Colon (tissue), 2 donors: ENCODE measurements at regions not wholly inside any gene's neighbourhood (a gene's known extent, or its start where the extent isn't known, plus 50 kb on each side); places are given as distances from the start of the nearest gene placed in this dataset.

ENCODE experiments used
- FAIRE-seq: peaks from 2 replicates; lab custom pipeline; 2012; peaks lifted over from hg19 to GRCh38; lab: Jason Lieb, UNC
- donor health status: control.
- donor health status: control.

DNA sequence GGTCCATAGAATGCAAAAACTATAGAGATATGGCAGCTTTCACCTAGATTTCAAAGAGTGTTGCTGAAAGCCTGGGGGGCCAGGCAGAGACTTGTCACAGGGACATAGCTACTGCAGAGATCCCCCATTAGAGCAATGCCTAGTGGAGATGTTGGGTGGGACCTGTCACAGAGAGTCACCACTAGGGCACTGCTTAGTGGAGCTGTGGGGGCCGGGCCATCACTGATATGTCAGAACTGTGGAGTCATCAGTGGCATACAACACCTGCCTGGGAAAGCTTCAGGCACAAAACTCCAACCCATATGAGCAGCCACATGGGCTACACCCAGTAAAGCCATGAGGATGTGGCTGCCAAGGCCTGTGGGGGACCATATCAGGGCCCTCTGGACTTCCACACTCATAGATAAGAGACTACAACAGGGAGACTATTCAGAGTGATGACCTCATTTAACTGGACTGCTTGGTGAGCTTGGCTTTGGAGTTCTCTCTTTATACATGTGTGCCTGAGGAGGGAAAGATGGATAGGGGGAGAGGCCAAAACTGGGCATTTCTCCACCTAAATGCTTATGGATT lies 176.3 kb downstream of the ZNF621 start:
- FAIRE-seq: no peak

DNA sequence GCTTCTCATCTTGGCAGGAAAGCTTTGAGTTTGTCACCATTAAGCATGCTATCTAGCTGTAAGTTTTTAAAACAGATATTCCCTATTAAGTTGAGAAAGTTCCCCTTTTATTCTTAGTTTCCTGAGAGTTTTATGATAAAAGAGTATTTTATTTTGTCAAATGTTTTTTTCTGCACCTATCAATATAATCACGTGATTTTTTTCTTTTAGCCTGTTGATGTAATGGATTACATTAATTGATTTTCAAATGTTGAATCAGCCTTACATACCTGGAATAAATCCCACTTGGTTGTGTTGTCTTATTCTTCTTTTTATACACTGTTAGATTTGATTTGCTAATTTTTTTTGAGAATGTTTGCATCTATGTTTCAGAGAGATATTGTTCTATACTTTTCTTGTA lies 179.5 kb downstream of the ZNF621 start:
- FAIRE-seq: no peak

DNA sequence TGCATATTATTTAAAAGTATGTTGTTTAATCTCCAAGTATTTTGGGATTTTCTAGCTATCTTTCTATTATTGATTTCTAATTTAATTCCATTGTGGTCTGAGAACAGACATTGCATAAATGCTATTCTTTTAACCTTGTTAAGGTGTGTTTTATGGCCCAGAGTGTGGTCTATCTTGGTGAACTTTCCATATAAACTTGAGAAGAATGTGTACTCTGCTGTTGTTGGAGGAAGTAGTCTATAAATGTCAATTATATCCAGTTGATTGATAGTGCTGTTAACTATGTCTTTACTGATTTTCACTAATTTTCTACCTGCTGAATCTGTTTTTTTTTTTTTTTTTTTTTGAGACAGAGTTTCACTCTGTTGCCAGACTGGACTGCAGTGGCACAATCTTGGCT lies 180.9 kb downstream of the ZNF621 start:
- no peak for FAIRE-seq

DNA sequence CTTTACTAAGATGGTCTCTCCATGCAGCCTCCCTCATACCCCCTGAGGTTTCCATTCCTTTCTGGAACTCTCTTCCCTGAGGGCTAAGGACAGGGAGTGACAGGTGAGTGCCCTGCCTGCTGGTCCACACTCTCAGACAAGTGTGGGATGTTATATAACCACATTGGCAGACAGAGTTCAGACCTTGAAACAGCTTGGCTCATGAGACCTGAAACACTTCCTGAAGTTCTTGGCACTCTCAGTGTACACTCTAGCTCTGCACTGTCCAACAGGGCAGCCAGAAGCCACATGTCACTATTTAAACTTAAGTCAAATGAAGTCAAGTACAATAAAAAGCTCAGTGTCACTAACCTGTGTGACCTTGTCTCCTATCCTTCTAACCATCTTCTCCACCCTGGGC lies 188.5 kb downstream of the ZNF621 start:
- FAIRE-seq: no peak

DNA sequence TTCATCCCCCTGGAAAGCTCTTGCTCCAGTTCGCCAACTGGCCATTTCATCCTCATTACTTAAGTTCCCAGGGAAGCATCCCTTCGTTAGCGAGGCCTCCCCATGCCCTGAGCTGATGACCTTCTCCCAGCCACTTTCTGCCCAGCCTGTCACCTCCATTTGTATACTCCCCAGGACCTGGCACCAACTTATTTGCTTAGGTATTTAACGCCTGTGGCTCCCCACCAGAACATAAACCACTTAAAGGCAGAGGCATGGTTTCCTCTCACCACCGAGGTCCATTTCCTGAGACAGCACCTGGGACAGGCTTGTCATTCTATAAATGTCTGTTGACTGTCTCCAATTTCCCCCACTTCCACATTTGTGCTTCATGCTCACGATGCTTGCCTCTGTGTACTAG lies 189.0 kb downstream of the ZNF621 start:
- FAIRE-seq: no peak

DNA sequence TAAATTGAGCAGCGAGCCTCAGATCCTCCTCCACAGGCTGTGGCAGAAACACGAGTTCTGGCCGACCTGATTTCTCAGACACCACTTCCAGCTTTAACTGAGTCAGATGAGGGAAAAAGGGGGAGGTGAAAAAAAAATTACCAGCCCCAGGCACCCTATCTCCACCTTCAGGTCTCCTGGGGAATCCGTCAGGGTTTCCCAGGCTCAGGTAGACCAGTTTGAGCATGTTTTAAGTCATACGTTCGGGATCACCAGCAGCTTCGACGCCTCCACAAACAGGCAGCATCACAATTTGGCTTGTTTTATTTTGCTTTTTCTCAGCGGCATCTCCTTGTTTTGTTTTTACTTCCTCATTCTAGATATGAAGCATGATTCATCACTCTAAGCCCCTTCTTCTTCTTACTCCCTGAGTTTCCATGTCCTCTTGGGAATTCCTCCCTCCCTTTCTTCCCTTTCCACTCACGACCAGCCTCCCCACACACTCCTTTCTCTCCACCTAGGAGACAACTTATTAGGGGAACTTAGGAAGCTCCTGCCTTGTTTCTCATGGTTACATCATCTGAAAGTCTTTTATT lies 190.1 kb downstream of the ZNF621 start:
- FAIRE-seq: no peak

DNA sequence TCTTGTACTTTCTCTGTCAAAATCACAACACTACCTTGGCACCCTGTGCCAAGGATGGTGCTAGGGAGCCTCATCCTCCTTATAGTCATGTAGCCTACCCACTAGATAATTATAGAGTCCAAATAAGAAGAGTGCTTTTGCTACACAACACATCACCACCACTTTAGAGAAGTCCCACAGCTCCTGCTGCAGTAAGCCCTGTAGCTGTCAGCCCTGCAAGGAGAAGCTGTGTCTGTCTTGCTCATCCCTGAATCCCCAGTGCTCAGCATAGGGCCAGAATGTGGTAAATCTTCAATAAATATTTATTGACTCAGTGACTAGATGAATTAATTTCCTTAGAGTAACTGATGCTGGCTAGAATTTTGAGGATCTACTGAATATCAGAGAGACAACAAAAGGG lies 190.8 kb downstream of the ZNF621 start:
- no peak for FAIRE-seq

DNA sequence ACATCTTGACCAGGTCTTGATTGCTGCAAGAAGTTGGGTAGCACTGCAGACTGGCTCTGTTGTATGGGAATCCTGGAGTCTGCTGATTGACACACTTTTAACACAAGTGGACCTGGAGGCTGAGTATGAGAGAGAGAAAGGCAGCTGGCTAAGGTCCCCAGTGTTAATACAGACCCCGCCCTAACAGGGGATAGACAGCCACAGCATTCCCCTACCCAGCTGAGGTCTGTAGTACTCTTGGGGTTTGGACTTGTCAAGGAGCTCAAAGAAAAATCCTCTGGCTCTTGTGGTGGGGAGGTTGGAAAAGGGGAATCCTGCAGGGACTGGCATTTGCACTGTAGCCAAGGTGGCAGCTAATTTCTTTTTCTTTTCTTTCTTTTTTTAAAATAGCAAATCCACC lies 192.7 kb downstream of the ZNF621 start:
- FAIRE-seq: no peak

DNA sequence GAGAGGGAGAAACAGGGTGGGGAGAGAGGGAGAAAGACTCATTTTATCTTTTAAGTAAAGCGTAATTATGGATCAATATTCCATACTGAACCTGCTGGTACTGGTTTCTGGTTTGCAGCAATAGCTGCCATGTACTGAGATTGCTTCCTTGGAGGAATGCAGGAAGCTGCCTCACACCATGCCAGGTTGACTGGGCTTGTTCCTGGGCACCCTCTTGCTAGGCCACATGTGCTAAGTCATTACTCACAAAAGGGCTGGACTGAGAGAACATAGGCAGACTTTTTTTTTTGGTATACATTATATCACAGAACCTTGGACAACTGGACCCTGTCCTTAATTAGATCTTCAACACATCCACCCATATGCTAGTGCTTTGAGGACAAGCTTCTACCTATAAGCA lies 193.4 kb downstream of the ZNF621 start:
- FAIRE-seq: no peak

DNA sequence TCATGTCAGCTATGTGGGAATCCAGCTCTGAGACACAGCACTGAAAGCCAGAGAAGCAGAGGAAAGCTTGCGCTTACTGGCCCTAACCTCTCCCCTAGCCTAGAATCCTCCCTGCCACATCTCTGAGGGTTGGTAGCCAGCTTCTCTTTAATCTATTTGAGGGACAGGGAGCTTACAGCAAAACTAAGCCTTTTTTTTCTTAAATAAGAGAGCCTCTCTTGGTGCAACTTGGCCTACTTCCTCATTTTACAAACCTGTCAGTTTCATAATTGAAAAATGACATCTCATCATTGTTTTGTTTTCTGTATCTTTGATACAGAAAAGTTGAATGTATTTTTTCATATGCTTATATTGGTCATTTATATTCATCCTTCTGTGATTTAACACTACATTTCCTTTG lies 193.9 kb downstream of the ZNF621 start:
- FAIRE-seq: peak; percentile 28

DNA sequence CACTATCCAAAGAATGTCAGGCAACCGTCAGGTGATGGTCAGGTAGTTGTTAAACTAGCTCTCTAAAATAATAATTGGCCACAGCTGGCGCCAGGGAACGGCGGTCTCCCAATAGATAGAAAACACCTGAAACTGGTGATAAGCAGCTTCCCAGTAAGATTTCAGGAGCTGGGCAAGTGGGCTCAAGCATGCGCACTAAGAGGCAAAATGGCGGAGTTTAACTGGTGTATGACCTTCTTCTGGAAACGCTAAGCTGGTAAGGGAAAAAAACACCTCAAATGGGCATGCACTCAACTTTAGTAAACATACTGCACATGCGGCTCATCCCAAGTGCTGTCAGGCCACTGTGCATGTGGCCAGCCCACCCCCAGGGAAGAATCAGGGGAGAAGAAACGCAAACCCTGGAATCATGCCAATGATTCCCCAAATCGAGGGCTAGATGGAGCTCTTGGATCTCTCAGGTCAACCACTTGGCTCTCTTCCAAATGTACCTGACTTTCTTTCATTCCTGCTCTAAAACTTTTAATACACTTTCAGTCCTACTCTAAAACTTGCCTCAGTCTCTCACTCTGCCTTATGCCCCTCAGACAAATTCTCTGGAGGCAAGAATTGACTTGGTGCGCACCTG lies 195.0 kb downstream of the ZNF621 start:
- no peak for FAIRE-seq

DNA sequence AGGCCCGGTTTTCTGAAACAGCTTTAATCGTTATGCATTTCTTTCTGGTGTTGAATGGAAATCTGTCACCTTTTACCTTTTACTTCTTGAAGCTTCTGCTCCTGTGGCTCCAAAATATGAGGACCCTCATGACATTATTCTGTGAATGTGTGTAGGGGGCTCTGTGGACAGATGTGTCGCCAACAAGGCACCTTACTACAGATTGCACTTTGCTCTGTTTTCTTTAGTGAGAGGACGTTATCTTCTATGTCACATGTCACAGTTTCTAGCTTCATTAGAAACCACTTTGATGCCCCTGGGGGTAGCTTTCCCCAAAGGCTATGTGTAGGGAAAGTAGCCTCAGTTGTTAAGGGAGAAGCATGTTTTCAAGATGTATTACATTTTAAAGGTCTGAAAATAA lies 195.6 kb downstream of the ZNF621 start:
- no peak for FAIRE-seq

DNA sequence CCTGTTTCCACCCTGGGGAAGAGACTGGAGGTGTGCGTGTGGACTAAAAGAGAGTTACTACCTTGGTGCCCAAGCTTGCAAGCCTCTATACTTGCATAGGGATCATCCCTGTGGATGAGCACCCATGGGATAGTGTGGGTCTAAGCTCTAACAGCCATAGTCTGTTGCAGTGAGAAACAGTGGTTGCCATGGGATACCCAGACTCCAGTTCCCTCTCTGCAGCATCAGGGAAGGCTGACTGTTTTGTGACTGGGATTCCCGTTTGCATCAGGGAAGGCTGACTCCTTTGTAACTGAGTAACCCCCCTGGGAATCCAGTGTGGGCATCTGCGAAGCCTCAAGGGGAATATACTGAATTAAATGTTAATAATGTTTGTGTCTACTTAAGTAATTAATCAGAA lies 196.1 kb downstream of the ZNF621 start:
- FAIRE-seq: no peak

DNA sequence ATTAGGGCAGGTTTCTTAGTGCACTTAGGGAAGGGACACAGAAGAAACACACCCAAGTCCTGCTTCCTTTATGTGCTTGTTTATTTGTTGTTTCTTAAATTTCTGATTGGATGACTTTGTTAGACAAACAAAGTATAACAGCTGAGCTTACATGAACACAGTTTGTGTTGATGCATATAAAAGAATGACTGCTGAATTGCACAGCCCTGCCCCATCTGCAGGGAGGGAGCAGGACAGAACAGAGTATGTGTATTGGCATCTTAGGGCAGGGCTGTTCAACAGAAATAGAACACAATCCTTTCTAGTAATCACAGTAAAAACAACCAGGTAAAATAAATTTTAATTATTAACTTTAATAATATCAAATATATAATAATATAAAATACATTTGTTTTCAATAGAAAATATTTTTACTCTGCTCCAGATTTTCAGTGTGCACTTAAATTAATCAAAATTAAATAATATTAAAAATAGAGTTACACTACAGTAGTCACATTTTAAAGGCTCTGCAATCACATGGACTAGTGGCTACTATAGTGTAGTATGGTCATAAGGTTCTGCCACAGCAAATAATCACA lies 198.4 kb downstream of the ZNF621 start:
- no peak for FAIRE-seq

DNA sequence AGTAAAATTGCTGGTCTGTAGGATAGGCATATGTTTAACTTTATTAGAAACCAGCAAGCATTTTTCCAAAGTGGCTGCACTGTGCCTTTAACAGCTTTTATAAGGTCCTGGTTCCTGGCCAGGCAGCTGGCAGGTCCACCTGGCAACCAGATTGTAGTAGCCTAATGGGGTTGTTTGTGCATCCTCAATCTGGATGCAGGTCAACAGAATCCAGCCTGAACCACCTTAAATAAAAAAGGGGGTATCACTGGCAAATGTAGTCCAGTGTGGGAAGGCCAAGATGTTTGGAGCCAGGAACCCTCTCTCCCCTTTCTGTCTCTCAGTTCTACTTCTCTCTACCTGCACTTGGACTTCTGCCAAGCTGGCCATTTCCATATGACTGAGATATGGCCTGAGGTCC lies 200.3 kb downstream of the ZNF621 start:
- no peak for FAIRE-seq

DNA sequence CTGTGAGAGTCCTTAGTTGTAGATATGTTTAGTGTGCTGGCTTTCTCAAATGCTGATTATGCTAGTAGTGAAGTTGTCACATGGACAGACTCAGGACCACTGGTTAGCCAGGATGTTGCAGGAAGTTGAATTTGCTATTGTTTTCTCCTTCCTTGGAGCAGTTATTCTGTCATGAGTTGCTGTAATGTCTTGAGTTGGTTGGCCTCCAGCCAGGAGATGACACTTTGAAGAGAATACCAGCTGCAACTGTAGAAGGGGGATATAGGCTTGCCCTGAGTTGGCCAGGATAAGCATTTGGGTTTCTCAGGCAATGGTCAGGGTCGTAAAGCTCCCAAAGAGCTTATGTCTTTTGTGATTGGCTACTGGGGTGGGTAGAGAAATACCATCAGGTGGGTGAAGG lies 206.7 kb downstream of the ZNF621 start:
- FAIRE-seq: no peak

DNA sequence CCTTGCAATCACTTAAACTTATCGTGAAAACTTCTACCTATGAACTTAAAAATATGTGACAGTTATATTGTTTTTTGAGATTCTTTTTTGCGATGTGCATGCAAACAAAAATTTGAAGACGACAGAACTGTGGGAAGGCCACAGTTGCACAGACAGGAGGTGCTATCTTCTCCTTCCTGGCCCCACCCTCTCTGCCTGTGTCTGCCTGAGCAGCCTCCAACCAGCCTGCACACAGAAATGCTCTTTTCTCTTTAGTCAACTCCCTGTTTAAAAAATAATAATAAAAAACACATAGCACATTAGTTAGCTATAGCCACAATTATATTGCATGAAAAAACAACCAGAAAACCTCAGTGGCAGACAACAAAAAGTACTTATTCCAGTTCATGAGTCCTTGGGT lies 212.2 kb downstream of the ZNF621 start:
- no peak for FAIRE-seq

DNA sequence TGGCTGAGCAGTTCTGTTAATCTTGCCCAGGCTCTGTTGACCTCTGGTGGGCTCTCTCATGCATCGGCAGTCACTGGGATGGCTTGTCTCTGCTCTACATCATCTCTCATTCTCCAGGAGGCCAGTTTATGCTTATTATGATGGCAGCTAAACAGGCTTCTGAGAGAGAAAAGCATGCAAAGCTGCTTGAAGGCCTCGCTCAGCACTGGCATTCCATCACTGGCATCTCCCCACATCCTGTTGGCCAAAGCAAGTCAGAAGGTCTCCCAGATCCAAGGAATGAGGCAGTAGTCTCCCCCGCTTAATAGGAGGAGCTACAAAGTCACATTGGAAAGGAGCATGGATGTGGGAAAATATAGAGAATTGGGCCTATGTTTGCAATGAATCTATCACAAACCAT lies 212.6 kb downstream of the ZNF621 start:
- no peak for FAIRE-seq

DNA sequence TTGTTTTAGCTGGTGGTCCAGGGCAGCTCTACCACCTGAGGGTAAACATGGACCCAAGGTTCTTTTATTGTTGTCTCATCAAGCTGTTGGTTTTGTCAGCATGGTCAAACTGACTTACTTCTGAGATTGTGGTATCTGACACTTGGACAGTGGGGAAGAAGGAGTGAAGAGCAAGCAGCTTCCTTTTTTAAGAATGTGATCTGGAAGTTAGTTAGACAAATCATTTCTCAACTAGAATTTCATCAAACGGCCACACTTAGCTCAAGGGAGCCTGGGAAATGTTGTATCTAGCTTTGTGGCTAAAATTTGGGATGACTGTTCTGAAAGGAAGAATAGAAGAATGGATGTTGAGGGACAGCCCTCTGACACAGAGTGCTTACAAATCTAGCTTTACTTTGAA lies 215.2 kb downstream of the ZNF621 start:
- FAIRE-seq: no peak

DNA sequence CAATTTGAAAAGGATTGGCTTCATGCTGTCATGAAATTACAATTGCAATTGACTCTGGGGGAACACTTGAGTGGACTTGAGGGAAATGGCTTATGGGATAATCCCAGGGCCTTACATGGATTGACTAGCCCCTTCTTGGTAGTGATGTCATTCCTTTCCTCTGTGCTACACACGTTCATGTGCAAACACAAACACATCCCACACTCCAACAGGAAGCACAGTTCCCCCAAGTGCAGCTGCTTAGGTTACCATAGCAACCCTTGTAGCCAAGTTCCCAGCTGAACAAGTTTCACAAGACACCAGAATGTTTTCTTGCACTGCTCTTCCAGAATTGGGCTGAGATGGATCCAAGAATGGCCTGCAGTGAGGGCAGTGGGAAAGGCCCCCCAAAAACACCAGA lies 217.0 kb downstream of the ZNF621 start:
- FAIRE-seq: no peak

DNA sequence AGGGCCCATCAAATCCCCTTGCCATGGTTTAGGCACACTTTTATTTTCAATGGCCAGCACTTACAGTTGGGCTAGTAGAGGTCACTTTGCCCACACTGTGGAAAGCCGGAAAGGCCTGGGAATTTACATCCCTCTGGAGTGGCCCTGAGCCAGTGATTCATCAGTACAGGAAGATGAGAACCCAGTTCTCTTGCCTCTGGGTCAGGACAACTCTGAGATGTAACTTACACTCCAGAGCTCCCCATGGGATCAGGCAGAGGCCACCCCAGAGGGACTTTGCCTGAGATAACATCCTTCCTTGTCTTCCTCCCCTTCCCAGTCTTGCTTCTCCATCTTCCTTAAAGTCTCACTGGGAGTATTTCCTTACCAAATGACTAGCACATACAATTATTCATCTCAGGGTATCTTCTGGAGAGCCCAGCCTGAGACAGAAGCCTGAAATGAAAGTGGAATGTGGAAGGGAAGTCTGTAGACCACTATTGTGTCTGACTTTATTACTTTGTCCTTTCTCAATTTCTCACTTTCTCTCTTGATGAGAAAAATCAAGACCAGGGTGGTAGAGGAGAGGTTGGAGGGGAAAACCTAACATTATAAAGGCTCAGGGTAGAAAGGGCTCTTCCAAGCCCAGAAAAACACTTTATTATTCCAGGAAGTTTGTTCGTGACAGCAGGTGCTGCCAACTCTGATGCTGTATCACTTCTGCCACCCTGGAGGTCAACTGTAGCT lies 220.8 kb downstream of the ZNF621 start:
- no peak for FAIRE-seq

DNA sequence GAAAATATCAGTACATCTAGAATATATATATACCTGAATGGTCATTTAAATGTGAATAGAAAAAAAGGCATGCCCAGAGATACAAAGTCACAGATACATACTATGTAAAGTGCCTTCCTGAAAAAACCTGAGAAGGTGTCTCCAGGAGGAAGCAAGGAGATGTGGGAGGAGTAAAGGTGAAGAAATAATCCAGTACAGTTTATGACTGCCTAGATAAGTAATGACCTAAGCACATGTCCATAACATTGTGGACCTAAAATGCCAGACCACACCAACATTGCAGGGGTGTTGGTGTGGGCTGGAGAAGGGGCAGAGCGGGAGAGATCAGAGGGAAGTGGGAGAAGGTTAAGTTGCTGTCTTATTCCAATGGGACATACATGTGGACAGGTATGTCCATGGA lies 226.9 kb downstream of the ZNF621 start:
- FAIRE-seq: no peak

DNA sequence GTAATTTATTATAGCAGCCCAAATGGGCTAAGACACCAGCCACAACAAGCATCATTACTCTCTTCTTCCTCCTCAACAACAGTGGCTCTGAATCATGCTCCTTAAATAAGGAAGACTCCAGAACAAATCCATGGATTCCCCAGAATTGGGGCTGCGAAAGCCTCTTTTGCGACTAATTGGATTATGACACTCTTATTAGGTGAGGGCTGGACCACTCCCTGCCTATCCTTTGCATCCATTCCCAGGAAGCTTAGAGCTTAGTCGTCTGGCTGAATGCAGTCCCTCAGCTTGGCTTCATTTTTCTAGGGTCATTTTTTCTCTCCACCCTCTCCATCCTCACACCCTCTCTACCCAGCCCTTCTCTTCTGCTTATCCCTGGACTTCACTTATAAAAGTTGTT lies 227.7 kb downstream of the ZNF621 start:
- no peak for FAIRE-seq
